Endothelial cell of hepatic sinusoid (primary cell): ENCODE measurements at regions not wholly inside any gene's neighbourhood (a gene's known extent, or its start where the extent isn't known, plus 50 kb on each side); places are given as distances from the start of the nearest gene placed in this dataset.

Experiments used
- in situ Hi-C: cut with HindIII; loops from 2 replicates; pipeline ENCODE4 v1.10.0; 2017; ENCODE audit warnings: low sequenced_read_pairs

DNA sequence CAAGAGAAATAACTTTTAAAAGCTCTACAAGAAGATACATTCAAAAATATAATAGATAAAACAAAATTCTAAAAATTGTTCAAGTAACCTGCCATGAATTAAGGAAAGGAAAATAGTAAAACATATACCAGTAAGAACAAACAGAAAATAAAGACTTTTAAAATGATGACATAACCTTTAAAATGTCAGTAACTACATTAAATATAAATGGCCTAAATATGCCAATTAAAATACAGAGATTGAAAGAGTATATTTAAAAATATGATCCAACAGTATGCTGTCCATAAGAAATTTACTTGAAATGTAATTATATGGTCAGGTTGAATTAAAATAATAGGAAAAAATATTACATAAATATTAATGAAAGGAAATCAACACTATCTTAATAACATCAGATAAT lies 911.7 kb upstream of the POU3F3 start:
- in situ Hi-C loops = no loop called here

DNA sequence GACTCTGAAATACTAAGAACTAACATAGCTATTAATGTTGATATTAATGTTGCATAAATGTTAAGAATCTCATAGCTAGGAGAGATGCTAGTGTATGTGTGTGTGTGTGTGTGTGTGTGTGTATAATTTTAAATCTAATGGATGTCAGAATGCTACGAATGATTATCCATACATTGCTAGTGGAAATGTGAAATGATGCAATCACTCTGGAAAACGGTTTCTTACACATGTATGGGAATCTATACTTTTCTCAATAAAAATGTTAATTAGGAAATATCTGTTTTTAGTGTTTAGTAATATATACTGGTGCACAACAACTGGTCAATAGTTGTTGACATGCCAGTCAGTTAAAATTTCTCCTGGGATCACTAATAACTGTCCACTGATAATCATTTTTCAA lies 908.8 kb upstream of the POU3F3 start:
- in situ Hi-C loops = no loop called here

DNA sequence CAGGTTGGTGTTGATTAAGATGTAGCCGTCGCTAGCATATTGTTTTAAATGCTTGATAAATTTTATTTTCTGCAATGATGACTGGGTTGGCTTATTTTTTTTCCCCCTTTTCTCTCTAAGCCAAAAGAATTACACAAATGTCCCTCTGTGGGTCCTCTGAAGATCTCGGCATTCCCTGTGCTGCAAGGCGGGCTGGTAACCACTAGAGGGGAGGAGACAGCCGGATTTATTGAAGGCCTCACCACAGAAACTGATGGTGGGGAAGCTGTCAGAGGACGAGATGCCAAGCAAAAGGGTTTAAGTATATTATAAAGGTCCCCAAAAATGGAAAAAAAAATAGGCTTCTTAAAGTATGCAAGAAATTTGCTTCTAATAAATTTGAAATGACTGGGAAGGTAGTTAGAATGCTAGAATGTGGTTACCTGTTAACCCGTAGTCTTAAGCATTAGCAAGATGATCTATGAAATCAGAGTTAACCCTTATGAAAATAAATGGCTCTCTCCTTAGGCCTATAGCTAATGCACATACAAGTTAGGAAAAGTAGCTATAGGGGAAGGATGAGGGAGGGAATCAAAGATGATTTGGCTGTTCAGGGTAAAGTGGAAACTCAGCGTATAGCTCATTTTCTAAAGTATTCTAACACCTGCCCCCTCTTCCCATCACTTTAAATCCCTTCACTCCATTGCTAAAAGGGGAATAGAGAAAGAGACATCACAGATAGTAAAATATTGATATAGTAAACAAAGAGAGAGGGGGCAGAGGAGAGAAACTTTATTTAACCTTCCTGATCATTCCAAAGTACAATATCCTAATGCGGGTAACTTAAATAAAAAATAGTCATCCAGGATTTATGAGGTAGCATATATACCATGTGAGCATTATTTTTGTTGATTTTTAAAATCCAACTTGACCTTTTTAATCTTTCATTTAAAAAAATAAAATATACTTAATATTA lies 894.5 kb upstream of the POU3F3 start:
- in situ Hi-C loops = no loop called here

DNA sequence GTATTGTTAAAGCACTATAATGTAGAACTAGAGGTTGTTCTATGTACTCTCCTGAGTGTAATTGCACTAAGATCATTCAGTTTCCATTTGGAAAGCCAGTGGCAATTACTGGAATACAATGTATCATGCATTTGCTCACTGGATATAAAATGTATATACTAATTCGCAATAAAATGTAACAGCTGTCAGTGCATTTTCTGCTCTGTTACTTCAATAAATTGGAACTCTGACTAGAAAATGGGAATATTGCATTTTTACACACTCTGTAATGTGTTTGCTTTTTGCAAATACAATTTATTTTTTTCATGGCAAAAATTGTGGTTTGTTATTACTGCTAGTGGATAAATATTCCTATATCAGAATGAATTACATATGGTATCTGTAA lies 893.8 kb upstream of the POU3F3 start:
- in situ Hi-C loops = no loop called here

DNA sequence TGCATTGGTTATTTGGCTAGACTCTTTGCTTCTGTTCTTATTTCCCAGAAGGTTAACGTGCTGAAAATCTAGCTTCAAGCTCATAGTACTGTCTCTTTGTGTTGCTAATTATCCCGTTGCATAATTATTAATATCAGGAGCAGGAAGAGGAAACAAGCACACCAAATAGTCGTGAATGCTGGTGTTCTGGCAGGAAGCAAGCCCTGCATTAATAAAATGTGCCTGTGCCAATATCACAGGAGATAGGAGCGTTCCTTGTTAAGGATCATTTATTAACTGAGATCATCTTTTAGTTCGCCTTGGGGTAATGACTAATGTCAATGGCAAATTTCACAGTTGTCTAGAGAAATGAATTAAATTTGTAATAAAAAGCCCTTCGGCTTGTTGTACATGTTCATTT lies 893.0 kb upstream of the POU3F3 start:
- in situ Hi-C loops = no loop called here

DNA sequence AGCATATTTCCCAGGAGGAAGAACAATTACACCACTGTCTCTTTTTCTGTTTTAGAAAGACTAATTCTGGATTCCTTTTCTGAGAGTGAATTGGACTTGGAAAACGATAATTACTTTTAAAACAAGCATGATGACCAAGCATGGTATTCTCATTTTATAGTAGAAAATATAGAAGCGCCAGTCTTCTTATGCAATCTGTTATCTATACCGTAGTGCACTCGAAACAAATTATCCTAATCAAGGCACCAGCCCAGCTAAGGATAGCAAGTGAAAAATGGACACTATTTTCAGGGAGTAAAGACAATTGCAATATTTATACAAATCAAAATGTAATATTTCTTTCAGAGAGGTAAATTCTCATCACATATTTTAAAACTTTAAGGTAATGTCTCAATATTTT lies 892.1 kb upstream of the POU3F3 start:
- in situ Hi-C loops = no loop called here

DNA sequence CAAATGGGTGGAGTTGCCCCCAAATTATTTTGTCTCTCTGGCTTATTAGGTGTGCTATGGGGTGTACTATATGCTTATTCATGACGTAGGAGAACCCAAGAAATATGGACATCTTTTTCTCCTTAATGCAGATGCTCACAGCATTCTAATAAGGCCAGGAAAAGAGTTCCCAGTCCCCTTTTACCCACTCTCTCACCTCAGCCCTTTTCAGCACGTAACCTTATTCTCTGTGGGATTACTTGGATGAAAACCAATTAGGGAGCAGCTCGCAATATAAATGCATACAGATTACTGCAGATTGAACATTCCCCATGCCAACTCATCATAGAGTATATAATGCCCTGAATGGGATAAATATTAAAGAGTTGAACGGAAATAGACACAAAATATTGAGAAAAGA lies 891.2 kb upstream of the POU3F3 start:
- in situ Hi-C loops = no loop called here

DNA sequence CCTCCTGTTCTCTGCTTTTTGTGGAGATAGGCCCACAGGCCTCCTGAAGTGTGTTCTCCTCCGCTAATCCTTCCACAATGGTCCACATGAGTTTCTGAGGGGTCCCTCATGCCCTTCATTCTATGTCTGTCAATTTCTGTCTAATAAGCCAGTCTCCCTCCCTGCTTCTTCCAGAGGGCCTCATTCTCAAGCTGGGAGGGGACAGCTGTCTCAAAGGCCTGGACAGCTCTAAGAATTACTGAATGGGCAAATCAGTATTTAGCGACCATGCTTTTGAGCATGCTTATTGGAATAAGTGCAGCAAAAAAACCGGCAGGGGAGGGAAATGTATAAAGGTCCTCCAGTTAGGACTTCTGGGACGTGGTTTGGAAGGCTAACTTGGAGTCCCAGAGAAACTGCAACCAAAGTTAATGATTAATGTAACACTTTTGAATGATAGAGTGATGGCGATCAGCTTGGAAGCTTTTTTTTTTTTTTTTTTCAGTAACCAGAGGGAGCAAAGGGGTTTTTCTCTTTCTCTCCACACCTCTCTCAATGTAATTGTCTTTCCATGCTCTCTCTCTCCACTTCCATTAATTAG lies 890.7 kb upstream of the POU3F3 start:
- in situ Hi-C loops = no loop called here

DNA sequence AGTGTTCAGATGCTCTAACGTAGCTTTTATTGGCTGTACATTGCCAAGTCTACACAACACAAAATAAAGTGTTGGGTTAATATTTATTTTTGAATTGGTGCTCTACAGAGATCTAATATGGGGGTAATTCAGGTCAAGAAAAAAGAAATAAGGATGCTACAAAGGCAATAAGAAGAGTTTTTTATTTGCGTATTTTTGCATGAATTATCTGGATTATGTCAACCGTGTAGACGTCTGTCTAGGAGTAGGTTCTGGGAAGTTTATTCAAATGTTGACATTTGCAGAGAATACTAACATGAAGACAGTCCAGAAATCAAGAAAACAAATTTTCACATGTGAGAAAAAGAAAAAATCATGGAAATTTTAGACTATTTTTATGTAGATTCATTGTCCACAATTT lies 876.7 kb upstream of the POU3F3 start:
- in situ Hi-C loops = no loop called here

DNA sequence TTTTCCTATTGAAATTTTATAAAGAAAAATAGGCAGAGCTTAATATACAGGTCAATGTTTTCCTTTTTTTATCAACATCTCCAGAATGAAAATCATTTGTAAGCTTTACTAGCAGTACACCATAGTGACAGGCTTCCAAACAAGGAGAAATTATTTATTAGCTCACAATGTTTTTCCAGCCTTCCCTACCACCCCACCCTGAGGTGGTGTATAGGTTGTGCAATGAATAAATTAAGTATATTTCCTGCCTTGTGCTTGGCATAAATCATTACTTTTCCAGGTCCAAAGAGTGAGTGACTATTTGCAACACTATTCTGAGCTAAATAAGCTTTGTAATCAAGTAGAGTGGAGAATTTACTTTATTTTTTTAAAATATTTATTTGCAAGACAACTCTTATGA lies 876.2 kb upstream of the POU3F3 start:
- in situ Hi-C loops = no loop called here

DNA sequence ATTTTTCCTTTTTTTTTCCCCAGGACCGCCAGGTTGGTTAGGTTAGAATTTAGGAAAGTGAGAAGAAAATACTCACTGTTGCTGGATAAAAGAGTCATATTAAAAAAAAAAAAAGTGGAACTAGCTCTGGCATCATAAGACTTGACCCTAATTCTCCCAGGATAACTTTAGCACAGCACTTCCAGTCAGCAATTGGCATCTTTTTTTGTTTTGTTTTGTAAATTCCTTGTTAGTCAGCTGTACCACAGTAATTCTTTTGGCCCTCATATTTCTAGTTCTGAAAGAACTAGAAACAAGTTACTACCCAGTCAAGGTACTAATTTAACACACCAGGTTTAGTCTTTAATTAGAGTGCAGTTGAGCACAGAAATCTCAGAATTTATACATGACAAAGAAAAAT lies 873.5 kb upstream of the POU3F3 start:
- in situ Hi-C loops = no loop called here

DNA sequence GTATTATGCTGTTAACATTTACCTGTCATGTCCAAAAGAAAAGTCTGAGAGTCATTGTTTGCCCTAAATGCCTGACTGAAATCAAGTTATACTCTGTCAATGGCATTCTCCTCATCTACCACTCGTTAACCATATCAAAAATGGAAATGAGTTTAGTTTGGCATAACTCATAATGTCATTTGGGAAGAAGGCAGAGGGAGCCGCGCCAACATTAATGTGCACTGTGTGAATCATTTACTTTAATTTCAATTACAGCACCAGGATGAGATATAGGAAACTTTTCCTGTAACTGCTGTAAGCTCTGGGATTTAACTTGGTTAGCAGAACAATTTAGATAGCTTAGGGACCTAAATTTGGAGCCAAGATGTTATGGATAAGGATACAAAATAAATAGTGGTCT lies 871.2 kb upstream of the POU3F3 start:
- in situ Hi-C loops = no loop called here

DNA sequence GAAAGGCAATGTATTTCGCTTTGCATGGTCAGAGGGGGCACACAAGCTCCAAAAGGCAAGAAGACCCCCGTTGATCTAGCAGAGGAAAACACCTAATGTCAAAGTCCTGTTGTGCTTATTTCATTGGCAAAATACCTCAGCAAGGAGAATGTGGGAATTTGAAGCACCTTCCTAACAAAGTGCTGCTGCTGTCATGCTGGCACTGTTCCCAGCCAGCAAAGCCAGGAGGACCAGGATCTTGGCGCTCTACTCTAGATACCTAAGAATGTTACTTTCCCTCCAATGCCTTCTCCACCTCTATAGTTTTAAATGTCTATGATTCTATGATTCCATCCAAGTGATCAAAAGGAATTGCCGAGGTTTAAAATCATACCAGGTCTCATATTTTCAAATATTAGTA lies 867.9 kb upstream of the POU3F3 start:
- in situ Hi-C loops = no loop called here

DNA sequence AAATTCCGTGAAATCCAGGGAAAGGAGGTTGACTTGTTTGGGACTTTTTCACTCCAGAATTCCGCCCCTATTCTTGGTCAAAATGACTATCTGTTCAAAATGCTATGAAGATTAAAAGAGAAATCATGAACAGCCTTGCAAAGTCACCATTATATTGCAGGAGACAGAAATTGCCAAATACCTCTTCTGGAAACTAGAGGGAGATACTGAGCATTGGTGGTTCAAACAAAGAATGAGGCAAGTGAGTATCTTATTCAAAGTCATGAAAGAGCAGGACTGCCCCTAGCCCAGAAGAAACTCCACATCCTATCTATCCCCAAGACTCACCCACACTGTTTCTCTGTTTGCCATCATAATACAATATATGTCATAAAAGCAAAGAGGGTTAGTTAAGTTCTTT lies 862.3 kb upstream of the POU3F3 start:
- in situ Hi-C loops = no loop called here

DNA sequence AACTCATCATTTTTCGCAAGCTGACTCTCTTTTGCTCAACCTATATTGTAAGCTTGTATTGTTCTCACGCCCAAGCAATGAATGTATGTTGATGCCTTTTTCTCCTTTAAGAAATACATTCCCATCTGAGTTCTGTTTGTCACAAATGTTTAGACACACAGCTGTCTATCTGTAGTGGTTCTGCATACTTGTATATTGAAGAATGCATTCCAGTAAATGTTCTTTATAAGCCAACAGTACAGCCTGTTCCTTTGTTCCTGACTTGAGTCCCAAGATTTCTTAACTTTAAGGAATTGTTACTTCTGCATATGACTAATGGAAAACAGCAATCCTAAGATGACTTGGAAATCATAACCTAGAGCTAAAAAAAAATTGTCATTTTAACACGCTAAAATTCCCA lies 849.1 kb upstream of the POU3F3 start:
- in situ Hi-C loops = no loop called here

DNA sequence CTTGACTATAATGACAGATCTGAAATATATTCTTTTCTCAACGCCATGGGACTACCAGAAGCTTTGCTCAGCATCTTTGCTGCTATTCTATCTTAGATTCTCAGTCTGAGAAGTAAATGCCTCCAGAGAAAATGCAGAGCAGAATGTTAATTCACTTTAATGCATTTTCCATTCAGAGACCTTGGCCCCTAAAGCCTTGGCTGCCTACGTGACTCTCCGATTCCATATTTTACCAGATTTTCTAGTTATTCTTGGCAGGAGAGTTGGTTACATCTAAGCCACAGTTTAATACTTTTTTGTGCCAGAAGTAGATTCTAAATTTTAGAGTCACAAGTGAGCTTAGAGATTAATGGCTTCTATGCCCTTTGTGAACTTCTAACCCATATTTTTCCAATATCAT lies 837.1 kb upstream of the POU3F3 start:
- in situ Hi-C loops = no loop called here

DNA sequence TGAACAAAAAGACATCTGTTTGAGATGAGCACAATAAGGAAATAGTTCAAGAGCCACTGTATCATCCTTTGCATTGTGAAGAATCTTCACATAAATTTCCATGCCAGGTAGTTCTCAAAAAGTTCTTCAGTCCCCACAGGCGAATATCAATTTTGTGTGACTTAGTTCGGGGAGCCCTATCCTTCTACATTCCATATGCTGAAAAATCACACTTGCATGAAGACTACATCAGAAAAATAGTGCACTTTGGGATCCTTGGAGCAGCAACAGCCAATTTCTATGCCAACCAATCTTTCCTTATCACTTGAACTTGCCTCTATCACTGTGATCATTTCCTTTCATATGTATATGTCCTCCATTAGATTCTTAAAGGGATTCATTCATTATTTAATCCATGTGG lies 830.6 kb upstream of the POU3F3 start:
- in situ Hi-C loops = no loop called here

DNA sequence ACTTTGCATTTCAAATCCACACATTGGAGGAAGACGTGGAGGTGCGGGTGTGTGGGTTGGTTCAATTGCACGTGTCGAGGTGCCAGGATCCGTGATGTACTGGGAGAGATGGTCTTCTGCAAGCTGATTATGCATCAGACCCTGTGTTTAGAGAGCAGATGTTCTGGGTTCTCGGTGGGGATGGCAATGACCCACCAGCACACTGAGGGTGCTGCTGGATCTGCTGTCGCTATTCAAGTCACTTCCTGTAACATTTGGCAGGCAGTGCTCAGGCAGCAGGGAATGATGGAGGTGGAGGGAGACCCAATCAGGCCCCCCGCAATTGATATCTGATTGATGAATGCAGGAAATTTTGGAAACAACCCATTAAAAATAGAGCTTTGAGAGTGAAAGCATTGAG lies 830.1 kb upstream of the POU3F3 start:
- in situ Hi-C loops = no loop called here

DNA sequence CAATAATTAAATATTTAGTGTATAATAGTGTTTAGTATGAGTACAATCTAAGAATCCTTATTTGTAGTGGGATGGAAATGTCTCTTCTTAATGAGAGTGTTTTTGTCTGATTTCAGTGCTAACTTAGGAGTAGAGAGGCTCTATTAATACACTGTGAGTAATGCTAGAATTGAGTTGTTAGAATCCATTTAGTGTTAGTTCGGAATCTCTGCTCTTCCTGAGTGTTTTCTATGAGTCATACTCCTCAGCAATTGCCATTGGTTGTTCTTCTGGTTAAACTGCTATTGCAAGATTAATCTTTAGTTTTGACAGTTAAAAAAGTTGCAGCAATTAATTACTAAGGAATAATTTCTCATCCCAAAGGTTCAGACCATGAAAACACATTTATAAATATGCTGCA lies 828.6 kb upstream of the POU3F3 start:
- in situ Hi-C loops = no loop called here

DNA sequence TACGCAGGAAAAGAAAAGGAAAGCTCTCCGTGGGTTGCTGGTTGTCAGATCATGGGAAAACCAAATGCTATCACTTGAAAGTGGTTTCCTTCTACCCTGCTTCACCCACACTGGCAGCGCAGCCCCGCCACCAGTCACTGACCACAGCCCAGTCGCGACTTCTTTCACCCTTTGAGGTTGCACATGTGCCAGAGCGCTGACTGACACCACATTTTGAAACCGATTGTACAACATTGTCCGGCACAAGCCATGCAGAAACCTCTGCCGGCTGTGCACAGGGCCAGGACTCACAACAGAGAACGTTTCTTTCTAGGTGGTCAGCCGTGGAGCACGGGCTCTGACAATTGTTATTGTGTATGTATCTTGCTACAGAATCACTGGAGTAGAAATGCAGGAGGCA lies 827.2 kb upstream of the POU3F3 start:
- in situ Hi-C loops = no loop called here

DNA sequence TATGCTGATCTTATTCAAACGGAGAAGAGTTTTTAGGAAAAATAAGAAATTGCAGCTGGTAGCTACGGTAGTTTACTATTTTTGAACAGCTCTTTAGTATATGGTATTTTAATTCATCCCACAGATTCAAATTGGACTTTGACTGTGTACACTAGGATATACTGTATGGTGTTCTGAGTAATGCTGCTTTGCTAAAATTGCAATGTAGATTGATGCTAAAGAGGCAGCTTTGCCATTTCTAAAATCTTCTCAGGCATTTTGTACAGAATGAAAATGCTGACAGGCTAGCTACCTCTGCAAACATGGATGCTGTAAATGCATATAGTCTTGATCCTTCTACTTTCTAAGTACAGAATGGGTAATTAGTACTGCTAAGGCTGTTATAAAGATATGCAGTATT lies 826.6 kb upstream of the POU3F3 start:
- in situ Hi-C loops = no loop called here

DNA sequence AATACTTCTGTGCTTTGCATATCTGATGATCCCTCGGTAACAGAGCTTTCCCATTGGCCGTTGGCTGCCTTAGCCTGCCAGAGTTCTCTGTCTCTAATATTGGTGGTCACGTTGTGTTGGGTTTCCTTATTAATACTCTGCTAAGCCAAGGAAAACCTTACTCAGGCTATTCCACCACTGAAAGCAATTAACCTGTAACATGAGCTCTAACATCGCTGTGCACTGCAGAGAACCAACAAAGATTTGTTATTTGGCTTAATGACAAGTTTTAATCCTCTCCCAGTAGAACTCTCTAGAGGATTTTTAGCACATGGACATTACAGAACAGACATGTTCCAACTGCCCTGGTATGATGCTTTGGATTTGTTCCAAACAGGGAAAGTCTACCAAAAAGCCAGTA lies 825.9 kb upstream of the POU3F3 start:
- in situ Hi-C loops = no loop called here

DNA sequence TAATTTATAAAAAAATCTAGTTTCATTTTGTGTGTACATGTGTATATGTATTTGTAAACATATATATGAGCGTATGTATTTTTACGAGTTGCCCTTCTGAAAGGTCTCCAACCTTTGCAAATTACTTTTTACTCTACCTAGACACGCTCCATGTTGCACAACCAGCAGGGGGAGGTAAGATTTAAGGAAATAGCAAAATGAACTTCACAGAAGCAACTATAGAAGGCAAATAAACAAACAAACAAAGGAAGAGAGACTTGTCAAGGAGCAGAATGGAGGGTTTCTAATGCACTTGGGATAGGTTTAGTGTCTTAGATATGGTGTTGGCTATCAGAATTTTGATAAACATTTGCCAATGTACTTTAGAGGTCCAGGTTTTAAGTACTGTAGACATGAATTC lies 820.5 kb upstream of the POU3F3 start:
- in situ Hi-C loops = no loop called here
